GM18951 (cell line): ENCODE measurements at regions not wholly inside any gene's neighbourhood (a gene's known extent, or its start where the extent isn't known, plus 50 kb on each side); places are given as distances from the start of the nearest gene placed in this dataset.
"Not testable (repeated sequence)": the region's sequence is repeated elsewhere in the genome, so short reads cannot be mapped to it uniquely, and the experiment has no call there.

Experiments used
- POLR2A ChIP-seq: IDR thresholded peaks from 4 replicates; pipeline ENCODE4 v1.6.1; 2011; ENCODE audit warnings: mild to moderate bottlenecking; ENCODE audit not compliant: insufficient read length, insufficient read depth; ENCODE audit errors: extremely low read depth
- in situ Hi-C: fragments of 300-500 bp; cut with MboI; formaldehyde crosslinking; loops from one replicate; pipeline ENCODE4 v1.12.0; 2022; ENCODE audit warnings: low sequenced_read_pairs, mixed read lengths, inconsistent platforms; ENCODE audit not compliant: unreplicated experiment

GRCh38 chr22:22355096-22355834 is 110.7 kb downstream of the VPREB1 start:
- no peak for TF ChIP-seq POLR2A
- in situ Hi-C loops: loop anchor here (10.0 kb wide), 1 partner anchor 600 kb away; no protein-coding TSS in a partner anchor

GRCh38 chr22:22357024-22357883 is 112.7 kb downstream of the VPREB1 start:
- peak; percentile 34 for TF ChIP-seq POLR2A
- in situ Hi-C loops: loop anchor here (10.0 kb wide), 1 partner anchor 598 kb away; no protein-coding TSS in a partner anchor

- in situ Hi-C loops: loop anchor here (10.0 kb wide), 1 partner anchor 597 kb away; no protein-coding TSS in a partner anchor
- no peak for TF ChIP-seq POLR2A
These were observed 113.6 kb downstream of the VPREB1 start for GRCh38 chr22:22358152-22358551.

- no peak for TF ChIP-seq POLR2A
- in situ Hi-C loops: loop anchor here (10.0 kb wide), 1 partner anchor 596 kb away; no protein-coding TSS in a partner anchor
These were observed 114.1 kb downstream of the VPREB1 start for GRCh38 chr22:22358686-22359085.

GRCh38 chr22:22359465-22359864 is 114.9 kb downstream of the VPREB1 start:
- in situ Hi-C loops: loop anchor here (10.0 kb wide), 1 partner anchor 595 kb away; no protein-coding TSS in a partner anchor
- no peak for TF ChIP-seq POLR2A

GRCh38 chr22:22360014-22360413 is 115.4 kb downstream of the VPREB1 start:
- in situ Hi-C loops: no loop called here
- no peak for TF ChIP-seq POLR2A

- in situ Hi-C loops: no loop called here
- TF ChIP-seq POLR2A: no peak
These were observed 117.7 kb downstream of the VPREB1 start for GRCh38 chr22:22362311-22362710.

GRCh38 chr22:22362936-22363335 is 118.3 kb downstream of the VPREB1 start:
- in situ Hi-C loops: no loop called here
- no peak for TF ChIP-seq POLR2A

- TF ChIP-seq POLR2A: no peak
- in situ Hi-C loops: no loop called here
These were observed 119.6 kb downstream of the VPREB1 start for GRCh38 chr22:22364207-22364606.

- TF ChIP-seq POLR2A: no peak
- in situ Hi-C loops: no loop called here
These were observed 122.0 kb downstream of the VPREB1 start for GRCh38 chr22:22366537-22366936.

- in situ Hi-C loops: no loop called here
- TF ChIP-seq POLR2A: no peak
These were observed 123.9 kb downstream of the VPREB1 start for GRCh38 chr22:22368516-22368915.

- in situ Hi-C loops: not testable (repeated sequence)
These were observed 124.8 kb downstream of the VPREB1 start for GRCh38 chr22:22369219-22369963.

GRCh38 chr22:22369964-22370270 is 125.3 kb downstream of the VPREB1 start:
- in situ Hi-C loops: no loop called here
- no peak for TF ChIP-seq POLR2A

More at GRCh38 chr22:22369219-22369963, 124.8 kb downstream of the VPREB1 start:
- peak; percentile 7 for TF ChIP-seq POLR2A

GRCh38 chr22:22371031-22371541 is 126.5 kb downstream of the VPREB1 start:
- TF ChIP-seq POLR2A: no peak
- in situ Hi-C loops: no loop called here
